ENCODE measurements at regions not wholly inside any gene's neighbourhood (a gene's known extent, or its start where the extent isn't known, plus 50 kb on each side); places are given as distances from the start of the nearest gene placed in this dataset.

- no peak overlapping the region for H3K27ac ChIP-seq (replicated peaks in 1 of 4)
- H3K9me3 ChIP-seq, result no peaks in the 10 kb centered on the region
- no peaks in the 10 kb centered on the region for H3K4me1 ChIP-seq
- no peaks in the 10 kb centered on the region for H3K36me3 ChIP-seq
- no peak overlapping the region for H3K4me3 ChIP-seq
- no peak for TF ChIP-seq POLR2AphosphoS5 (IDR thresholded peaks at IDR 0.05)
- no peak for TF ChIP-seq EP300 (IDR thresholded peaks at IDR 0.05)
- TF ChIP-seq CTCF (IDR thresholded peaks at IDR 0.05), result no peak
- no peak for TF ChIP-seq POLR2A (IDR thresholded peaks at IDR 0.05; ENCODE audit: low read depth)
- WGBS, result 89% methylated on average over 1 of the region's 1 CpG
- DNase-seq (ENCODE audit: extremely low spot score), result no peak
- H3K27me3 ChIP-seq, result no peaks in the 10 kb centered on the region
- intact Hi-C loops (cut with DNase I), result no loop called here
Observed at GRCh38 chr3:107309312-107309711, 67.9 kb upstream of the CCDC54 start.

- intact Hi-C loops (cut with DNase I), result no loop called here
- Histone ChIP-seq H3K27me3 (no peaks in the 10 kb centered on the region), H3K36me3 (no peaks in the 10 kb centered on the region), H3K9me3 (no peaks in the 10 kb centered on the region), H3K4me1 (no peaks in the 10 kb centered on the region), H3K4me3 (no peak overlapping the region), H3K27ac (replicated peaks in 1 of 4) (no peak overlapping the region)
- TF ChIP-seq POLR2AphosphoS5 (IDR thresholded peaks at IDR 0.05), result no peak
- TF ChIP-seq CTCF (IDR thresholded peaks at IDR 0.05), result no peak
- no peak for TF ChIP-seq EP300 (IDR thresholded peaks at IDR 0.05)
- TF ChIP-seq POLR2A (IDR thresholded peaks at IDR 0.05; ENCODE audit: low read depth), result no peak
- no peak for DNase-seq (ENCODE audit: extremely low spot score)
- 58% methylated on average over 3 of the region's 3 CpGs for WGBS
Observed at GRCh38 chr3:107313711-107314110, 63.5 kb upstream of the CCDC54 start.

GRCh38 chr3:107315141-107315540 lies 62.1 kb upstream of the CCDC54 start:
- intact Hi-C loops (cut with DNase I), result no loop called here
- Histone ChIP-seq H3K9me3 (no peaks in the 10 kb centered on the region), H3K4me3 (no peak overlapping the region), H3K36me3 (no peaks in the 10 kb centered on the region), H3K27me3 (no peaks in the 10 kb centered on the region), H3K4me1 (no peaks in the 10 kb centered on the region), H3K27ac (replicated peaks in 1 of 4) (no peak overlapping the region)
- 87% methylated on average over 4 of the region's 4 CpGs for WGBS
- TF ChIP-seq POLR2A (IDR thresholded peaks at IDR 0.05; ENCODE audit: low read depth), result no peak
- no peak for TF ChIP-seq EP300 (IDR thresholded peaks at IDR 0.05)
- TF ChIP-seq POLR2AphosphoS5 (IDR thresholded peaks at IDR 0.05), result no peak
- TF ChIP-seq CTCF (IDR thresholded peaks at IDR 0.05), result no peak
- DNase-seq (ENCODE audit: extremely low spot score), result no peak

GRCh38 chr3:107323723-107324122 lies 53.5 kb upstream of the CCDC54 start:
- H3K27me3 ChIP-seq, result no peaks in the 10 kb centered on the region
- intact Hi-C loops (cut with DNase I), result no loop called here
- no peaks in the 10 kb centered on the region for H3K9me3 ChIP-seq
- H3K27ac ChIP-seq (replicated peaks in 1 of 4), result no peak overlapping the region
- H3K36me3 ChIP-seq, result no peaks in the 10 kb centered on the region
- WGBS, result 96% methylated on average over 2 of the region's 2 CpGs
- DNase-seq (ENCODE audit: extremely low spot score), result no peak
- TF ChIP-seq POLR2AphosphoS5 (IDR thresholded peaks at IDR 0.05), result no peak
- no peak for TF ChIP-seq EP300 (IDR thresholded peaks at IDR 0.05)
- no peak for TF ChIP-seq CTCF (IDR thresholded peaks at IDR 0.05)
- TF ChIP-seq POLR2A (IDR thresholded peaks at IDR 0.05; ENCODE audit: low read depth), result no peak
- no peak overlapping the region for H3K4me3 ChIP-seq
- H3K4me1 ChIP-seq, result no peaks in the 10 kb centered on the region

GRCh38 chr3:107325446-107325845 lies 51.8 kb upstream of the CCDC54 start:
- intact Hi-C loops (cut with DNase I), result no loop called here
- 74% methylated on average over 5 of the region's 7 CpGs for WGBS

More at GRCh38 chr3:107325446-107325845, 51.8 kb upstream of the CCDC54 start:
- H3K9me3 ChIP-seq, result no peaks in the 10 kb centered on the region
- H3K27me3 ChIP-seq, result no peaks in the 10 kb centered on the region
- no peak for DNase-seq (ENCODE audit: extremely low spot score)
- H3K4me1 ChIP-seq, result no peaks in the 10 kb centered on the region
- no peak overlapping the region for H3K27ac ChIP-seq (replicated peaks in 1 of 4)
- TF ChIP-seq CTCF (IDR thresholded peaks at IDR 0.05) (no peak), POLR2A (IDR thresholded peaks at IDR 0.05; ENCODE audit: low read depth) (no peak), POLR2AphosphoS5 (IDR thresholded peaks at IDR 0.05) (no peak), EP300 (IDR thresholded peaks at IDR 0.05) (no peak)
- H3K4me3 ChIP-seq, result no peak overlapping the region
- H3K36me3 ChIP-seq, result no peaks in the 10 kb centered on the region

Measured in esophagus muscularis mucosa (tissue), 4 donors.